Neural cell (in vitro differentiated cells): ENCODE measurements at regions not wholly inside any gene's neighbourhood (a gene's known extent, or its start where the extent isn't known, plus 50 kb on each side); places are given as distances from the start of the nearest gene placed in this dataset.

Experiments
- H2AFZ ChIP-seq: fragments of 200-600, 300-800 bp; sonication (generic), shearing (Covaris generic); 2 replicates; pipeline ENCODE4 v1.6.0; 2014; ENCODE audit warnings: low read depth, mild to moderate bottlenecking, antibody characterized with exemption, low read length, moderate library complexity
- H3F3A ChIP-seq: fragments of 200-600 bp; shearing (Covaris generic); 2 replicates; pipeline ENCODE4 v1.6.1; 2016; ENCODE audit warnings: mild to moderate bottlenecking, moderate library complexity, mixed read lengths, antibody characterized with exemption, low read length; ENCODE audit not compliant: insufficient read depth, poor library complexity, severe bottlenecking
- H3K27ac ChIP-seq: fragments of 200-600, 300-800 bp; sonication (generic), shearing (Covaris generic); 2 replicates; pipeline ENCODE4 v1.5.1; 2014; ENCODE audit warnings: mild to moderate bottlenecking, low read length, moderate library complexity
- H3K27me3 ChIP-seq: fragments of 300-800, 200-600 bp; sonication (generic), shearing (Covaris generic); 2 replicates; pipeline ENCODE4 v1.6.0; 2014; ENCODE audit warnings: mild to moderate bottlenecking, low read depth, low read length, moderate library complexity; ENCODE audit not compliant: insufficient read depth
- H3K36me3 ChIP-seq: fragments of 300-800, 200-600 bp; sonication (generic), shearing (Covaris generic); 2 replicates; pipeline ENCODE4 v1.5.1; 2014; ENCODE audit warnings: mild to moderate bottlenecking, antibody characterized with exemption, low read length, moderate library complexity; ENCODE audit not compliant: insufficient read depth
- H3K4me2 ChIP-seq: fragments of 300-800, 200-600 bp; sonication (generic), shearing (Covaris generic); 2 replicates; pipeline ENCODE4 v1.6.0; 2014; ENCODE audit warnings: mild to moderate bottlenecking, low read length
- H3K4me3 ChIP-seq: fragments of 300-800, 200-600 bp; sonication (generic), shearing (Covaris generic); 2 replicates; pipeline ENCODE4 v1.5.1; 2014; ENCODE audit warnings: mild to moderate bottlenecking, low read length, moderate library complexity
- H3K79me2 ChIP-seq: fragments of 200-600 bp; shearing (Covaris generic); replicated peaks from 2 replicates; pipeline ENCODE4 v1.6.0; 2014; ENCODE audit warnings: mild to moderate bottlenecking, low read length, moderate library complexity; ENCODE audit not compliant: insufficient read depth
- H3K9ac ChIP-seq: fragments of 300-800, 200-600 bp; sonication (generic), shearing (Covaris generic); 2 replicates; pipeline ENCODE4 v1.6.1; 2016; ENCODE audit warnings: mild to moderate bottlenecking, low read length, mixed read lengths
- H3K9me2 ChIP-seq: fragments of 200-600 bp; shearing (Covaris generic); 2 replicates; pipeline ENCODE4 v1.6.1; 2016; ENCODE audit warnings: mild to moderate bottlenecking, low read length, mixed read lengths; ENCODE audit not compliant: insufficient read depth
- H3K9me3 ChIP-seq: fragments of 200-600, 300-800 bp; sonication (generic), shearing (Covaris generic); 2 replicates; pipeline ENCODE4 v1.6.1; 2016; ENCODE audit warnings: mild to moderate bottlenecking, mixed run types, low read length, moderate library complexity, mixed read lengths
- H4K20me1 ChIP-seq: fragments of 200-600 bp; shearing (Covaris generic); 2 replicates; pipeline ENCODE4 v1.6.1; 2016; ENCODE audit warnings: mild to moderate bottlenecking, mixed run types; ENCODE audit not compliant: insufficient read depth
- EP300 ChIP-seq: fragments of 450-650 bp; conservative IDR thresholded peaks from 2 replicates; pipeline ENCODE4 v1.6.1; 2014; ENCODE audit warnings: antibody characterized with exemption, mild to moderate bottlenecking, moderate library complexity; ENCODE audit not compliant: poor library complexity, severe bottlenecking
- EZH2 ChIP-seq: fragments of 200-600, 300-800 bp; shearing (Covaris generic), sonication (generic); IDR thresholded peaks from 2 replicates; pipeline ENCODE4 v1.6.1; 2014; ENCODE audit warnings: antibody characterized with exemption, low read length, borderline replicate concordance, mild to moderate bottlenecking; ENCODE audit not compliant: insufficient read depth, poor library complexity, severe bottlenecking
- MXI1 ChIP-seq: fragments of 450-650 bp; conservative IDR thresholded peaks from 2 replicates; pipeline ENCODE4 v1.6.1; 2014; ENCODE audit warnings: antibody characterized with exemption, mild to moderate bottlenecking; ENCODE audit not compliant: poor library complexity, severe bottlenecking
- POLR2AphosphoS5 ChIP-seq: IDR thresholded peaks from 2 replicates; pipeline ENCODE4 v1.6.1; 2012
- RAD21 ChIP-seq: fragments of 450-650 bp; conservative IDR thresholded peaks from 2 replicates; pipeline ENCODE4 v1.6.1; 2014; ENCODE audit warnings: antibody characterized with exemption, mild to moderate bottlenecking, moderate library complexity
- SMC3 ChIP-seq: fragments of 450-650 bp; conservative IDR thresholded peaks from 2 replicates; pipeline ENCODE4 v1.6.1; 2014; ENCODE audit warnings: antibody characterized with exemption, mild to moderate bottlenecking, moderate library complexity; ENCODE audit not compliant: poor library complexity
- TAF1 ChIP-seq: IDR thresholded peaks from 2 replicates; pipeline ENCODE4 v1.6.1; 2012; ENCODE audit warnings: low read depth
- TF ChIP-seq, protein P1 (sequence below): IDR thresholded peaks from 2 replicates; pipeline ENCODE4 v1.6.1; 2012; ENCODE audit warnings: borderline replicate concordance
- TF ChIP-seq, protein P2 (sequence below): fragments of 450-650 bp; IDR thresholded peaks from 2 replicates; pipeline ENCODE4 v1.5.1; 2014; ENCODE audit warnings: antibody characterized with exemption, mild to moderate bottlenecking, moderate library complexity; ENCODE audit not compliant: poor library complexity, severe bottlenecking

DNA sequence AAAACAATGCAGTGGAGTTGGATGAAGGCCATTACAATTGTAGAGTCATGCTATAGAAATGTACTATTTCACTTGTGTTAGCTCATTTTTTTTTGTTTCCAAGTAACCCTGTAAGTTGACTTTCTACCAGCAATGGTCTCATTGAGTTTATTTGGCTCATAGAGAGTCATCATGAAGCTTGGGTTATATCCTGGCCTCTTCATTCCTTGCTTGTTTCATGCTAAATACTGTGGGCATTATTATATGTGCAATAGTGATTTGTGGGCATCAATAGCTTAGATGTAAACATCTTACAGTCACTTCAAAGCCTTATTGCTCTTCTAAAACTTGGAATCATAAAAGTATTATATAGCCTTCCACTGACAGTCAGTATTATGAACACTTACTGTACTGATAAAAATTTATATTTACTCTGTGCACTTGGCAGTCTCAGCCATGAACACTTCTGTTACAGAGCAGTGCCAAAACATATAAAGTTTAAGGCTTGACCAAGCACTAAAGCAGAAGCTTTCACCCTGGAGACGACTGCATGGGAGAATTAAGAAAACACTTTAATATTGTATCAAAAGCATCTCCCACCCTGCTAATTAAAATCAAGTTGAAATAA, 751.2 kb downstream of the SATB2 start:
- TF ChIP-seq, protein P1, sequence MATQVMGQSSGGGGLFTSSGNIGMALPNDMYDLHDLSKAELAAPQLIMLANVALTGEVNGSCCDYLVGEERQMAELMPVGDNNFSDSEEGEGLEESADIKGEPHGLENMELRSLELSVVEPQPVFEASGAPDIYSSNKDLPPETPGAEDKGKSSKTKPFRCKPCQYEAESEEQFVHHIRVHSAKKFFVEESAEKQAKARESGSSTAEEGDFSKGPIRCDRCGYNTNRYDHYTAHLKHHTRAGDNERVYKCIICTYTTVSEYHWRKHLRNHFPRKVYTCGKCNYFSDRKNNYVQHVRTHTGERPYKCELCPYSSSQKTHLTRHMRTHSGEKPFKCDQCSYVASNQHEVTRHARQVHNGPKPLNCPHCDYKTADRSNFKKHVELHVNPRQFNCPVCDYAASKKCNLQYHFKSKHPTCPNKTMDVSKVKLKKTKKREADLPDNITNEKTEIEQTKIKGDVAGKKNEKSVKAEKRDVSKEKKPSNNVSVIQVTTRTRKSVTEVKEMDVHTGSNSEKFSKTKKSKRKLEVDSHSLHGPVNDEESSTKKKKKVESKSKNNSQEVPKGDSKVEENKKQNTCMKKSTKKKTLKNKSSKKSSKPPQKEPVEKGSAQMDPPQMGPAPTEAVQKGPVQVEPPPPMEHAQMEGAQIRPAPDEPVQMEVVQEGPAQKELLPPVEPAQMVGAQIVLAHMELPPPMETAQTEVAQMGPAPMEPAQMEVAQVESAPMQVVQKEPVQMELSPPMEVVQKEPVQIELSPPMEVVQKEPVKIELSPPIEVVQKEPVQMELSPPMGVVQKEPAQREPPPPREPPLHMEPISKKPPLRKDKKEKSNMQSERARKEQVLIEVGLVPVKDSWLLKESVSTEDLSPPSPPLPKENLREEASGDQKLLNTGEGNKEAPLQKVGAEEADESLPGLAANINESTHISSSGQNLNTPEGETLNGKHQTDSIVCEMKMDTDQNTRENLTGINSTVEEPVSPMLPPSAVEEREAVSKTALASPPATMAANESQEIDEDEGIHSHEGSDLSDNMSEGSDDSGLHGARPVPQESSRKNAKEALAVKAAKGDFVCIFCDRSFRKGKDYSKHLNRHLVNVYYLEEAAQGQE: no peak
- TF ChIP-seq MXI1 (no peak), TAF1 (no peak), EP300 (no peak), POLR2AphosphoS5 (no peak), RAD21 (no peak), EZH2 (no peak), SMC3 (no peak)
- TF ChIP-seq, protein P2, sequence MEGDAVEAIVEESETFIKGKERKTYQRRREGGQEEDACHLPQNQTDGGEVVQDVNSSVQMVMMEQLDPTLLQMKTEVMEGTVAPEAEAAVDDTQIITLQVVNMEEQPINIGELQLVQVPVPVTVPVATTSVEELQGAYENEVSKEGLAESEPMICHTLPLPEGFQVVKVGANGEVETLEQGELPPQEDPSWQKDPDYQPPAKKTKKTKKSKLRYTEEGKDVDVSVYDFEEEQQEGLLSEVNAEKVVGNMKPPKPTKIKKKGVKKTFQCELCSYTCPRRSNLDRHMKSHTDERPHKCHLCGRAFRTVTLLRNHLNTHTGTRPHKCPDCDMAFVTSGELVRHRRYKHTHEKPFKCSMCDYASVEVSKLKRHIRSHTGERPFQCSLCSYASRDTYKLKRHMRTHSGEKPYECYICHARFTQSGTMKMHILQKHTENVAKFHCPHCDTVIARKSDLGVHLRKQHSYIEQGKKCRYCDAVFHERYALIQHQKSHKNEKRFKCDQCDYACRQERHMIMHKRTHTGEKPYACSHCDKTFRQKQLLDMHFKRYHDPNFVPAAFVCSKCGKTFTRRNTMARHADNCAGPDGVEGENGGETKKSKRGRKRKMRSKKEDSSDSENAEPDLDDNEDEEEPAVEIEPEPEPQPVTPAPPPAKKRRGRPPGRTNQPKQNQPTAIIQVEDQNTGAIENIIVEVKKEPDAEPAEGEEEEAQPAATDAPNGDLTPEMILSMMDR: no peak
- no peaks in the 10 kb centered on the region for H3K9me2 ChIP-seq
- no peak overlapping the region for H3K9ac ChIP-seq
- no peak overlapping the region for H2AFZ ChIP-seq
- H3K36me3 ChIP-seq: no peaks in the 10 kb centered on the region
- no peak overlapping the region for H3K4me2 ChIP-seq
- no peaks in the 10 kb centered on the region for H3K27me3 ChIP-seq
- H3K79me2 ChIP-seq: no peaks in the 10 kb centered on the region
- H3K4me3 ChIP-seq: no peak overlapping the region
- H4K20me1 ChIP-seq: no peaks in the 10 kb centered on the region
- H3K27ac ChIP-seq: no peak overlapping the region
- H3F3A ChIP-seq: no peaks in the 10 kb centered on the region
- no peaks in the 10 kb centered on the region for H3K9me3 ChIP-seq

DNA sequence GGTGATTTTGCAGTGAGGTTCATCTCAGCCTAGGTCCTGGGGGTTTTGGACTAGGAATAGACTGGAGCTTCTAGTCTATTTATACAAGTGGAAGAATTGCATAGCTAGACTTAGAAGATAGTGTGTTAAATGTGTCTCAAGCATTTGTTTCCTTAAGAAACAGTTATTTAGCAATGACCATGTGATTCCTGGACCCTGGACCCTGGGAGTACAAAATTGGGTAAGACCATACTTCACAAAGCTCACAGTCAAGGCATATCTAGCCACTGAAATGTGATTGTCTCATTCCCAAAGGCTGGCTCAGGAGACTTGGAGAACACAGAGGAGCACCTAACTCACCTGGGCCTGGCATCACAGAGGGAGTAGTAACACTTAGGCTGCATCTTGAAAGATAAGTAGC, 754.5 kb downstream of the SATB2 start:
- Histone ChIP-seq H3K9ac (no peak overlapping the region), H4K20me1 (no peaks in the 10 kb centered on the region), H3K36me3 (no peaks in the 10 kb centered on the region), H2AFZ (no peak overlapping the region), H3K27ac (no peak overlapping the region), H3K27me3 (no peaks in the 10 kb centered on the region), H3F3A (no peaks in the 10 kb centered on the region), H3K4me3 (no peak overlapping the region), H3K9me2 (no peaks in the 10 kb centered on the region), H3K9me3 (no peaks in the 10 kb centered on the region), H3K4me2 (no peak overlapping the region), H3K79me2 (no peaks in the 10 kb centered on the region)
- no peak for TF ChIP-seq MXI1
- no peak for TF ChIP-seq EP300
- TF ChIP-seq EZH2: no peak
- TF ChIP-seq, protein P2: no peak
- TF ChIP-seq, protein P1: no peak
- TF ChIP-seq RAD21: no peak
- TF ChIP-seq POLR2AphosphoS5: no peak
- no peak for TF ChIP-seq TAF1
- TF ChIP-seq SMC3: no peak
